HG03469 (cell line): ENCODE measurements at regions not wholly inside any gene's neighbourhood (a gene's known extent, or its start where the extent isn't known, plus 50 kb on each side); places are given as distances from the start of the nearest gene placed in this dataset.
A peak's percentile ranks its signal among the peaks of the same experiment; 100 is the strongest.

Experiments
- ATAC-seq: cut with Tn5 transposase; IDR thresholded peaks from one replicate; pipeline ENCODE4 v1.9.1; 2021; ENCODE audit warnings: mild to moderate bottlenecking, moderate library complexity, moderate number of reproducible peaks; ENCODE audit not compliant: unreplicated experiment

- ATAC-seq, result no peak
Observed at GRCh38 chr12:43052441-43052840, 462.9 kb upstream of the PRICKLE1 start.

GRCh38 chr12:43044241-43044640 is 454.7 kb upstream of the PRICKLE1 start:
- no peak for ATAC-seq

GRCh38 chr12:43038991-43039390 is 449.4 kb upstream of the PRICKLE1 start:
- ATAC-seq, result no peak

GRCh38 chr12:43029971-43030370 is 440.4 kb upstream of the PRICKLE1 start:
- no peak for ATAC-seq

- no peak for ATAC-seq
Observed at GRCh38 chr12:43028826-43029225, 439.3 kb upstream of the PRICKLE1 start.

- ATAC-seq, result no peak
Observed at GRCh38 chr12:43022838-43023237, 433.3 kb upstream of the PRICKLE1 start.

- no peak for ATAC-seq
Observed at GRCh38 chr12:43015090-43015737, 425.7 kb upstream of the PRICKLE1 start.

GRCh38 chr12:43011383-43011926 is 421.9 kb upstream of the PRICKLE1 start:
- peak; percentile 89 for ATAC-seq

- ATAC-seq, result no peak
Observed at GRCh38 chr12:43009846-43010240, 420.3 kb upstream of the PRICKLE1 start.

- ATAC-seq, result no peak
Observed at GRCh38 chr12:43008953-43009845, 419.7 kb upstream of the PRICKLE1 start.

GRCh38 chr12:43004908-43005307 is 415.4 kb upstream of the PRICKLE1 start:
- no peak for ATAC-seq

- no peak for ATAC-seq
Observed at GRCh38 chr12:43004141-43004540, 414.6 kb upstream of the PRICKLE1 start.

GRCh38 chr12:42996869-42997431 is 407.4 kb upstream of the PRICKLE1 start:
- no peak for ATAC-seq

GRCh38 chr12:42992826-42993225 is 403.3 kb upstream of the PRICKLE1 start:
- ATAC-seq, result no peak

- ATAC-seq, result no peak
Observed at GRCh38 chr12:42990387-42990786, 400.8 kb upstream of the PRICKLE1 start.

- no peak for ATAC-seq
Observed at GRCh38 chr12:42987216-42987650, 397.7 kb upstream of the PRICKLE1 start.

GRCh38 chr12:42985506-42985905 is 396.0 kb upstream of the PRICKLE1 start:
- ATAC-seq, result no peak

GRCh38 chr12:42982828-42983227 is 393.3 kb upstream of the PRICKLE1 start:
- ATAC-seq, result no peak

GRCh38 chr12:42981379-42981778 is 391.8 kb upstream of the PRICKLE1 start:
- no peak for ATAC-seq

GRCh38 chr12:42980441-42980840 is 390.9 kb upstream of the PRICKLE1 start:
- ATAC-seq, result no peak

- ATAC-seq, result no peak
Observed at GRCh38 chr12:42979746-42980145, 390.2 kb upstream of the PRICKLE1 start.

- ATAC-seq, result no peak
Observed at GRCh38 chr12:42978708-42979107, 389.2 kb upstream of the PRICKLE1 start.
